GM18499 (cell line): ENCODE measurements at regions not wholly inside any gene's neighbourhood (a gene's known extent, or its start where the extent isn't known, plus 50 kb on each side); places are given as distances from the start of the nearest gene placed in this dataset.
"Not testable (repeated sequence)": the region's sequence is repeated elsewhere in the genome, so short reads cannot be mapped to it uniquely, and the experiment has no call there.

Experiments
- ATAC-seq: cut with Tn5 transposase; IDR thresholded peaks from one replicate; pipeline ENCODE4 v1.9.1; 2021; ENCODE audit warnings: moderate number of reproducible peaks; ENCODE audit not compliant: insufficient read depth, unreplicated experiment

- no peak for ATAC-seq
Measured at GRCh38 chr4:33914386-33914785, 2329.9 kb downstream of the ARAP2 start.

DNA sequence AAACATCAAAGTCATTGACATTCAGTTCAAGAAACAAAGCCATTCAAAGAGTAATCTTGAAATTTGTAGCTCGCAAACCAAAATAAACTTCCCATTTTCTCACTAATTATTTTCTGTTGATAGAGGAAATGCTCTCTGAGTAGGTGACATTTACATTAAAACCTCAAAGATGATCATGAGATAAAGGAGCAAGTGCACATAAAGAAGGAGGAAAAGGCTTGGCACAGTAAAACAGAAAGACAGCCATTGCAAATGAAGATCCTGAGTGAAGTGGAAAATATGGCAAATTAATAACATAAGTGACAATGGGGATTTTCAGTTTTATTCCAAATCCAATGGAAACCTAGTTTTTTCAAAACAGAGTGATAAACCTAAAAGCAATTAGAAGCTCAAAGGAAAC is 2320.8 kb downstream of the ARAP2 start:
- ATAC-seq, result no peak

- no peak for ATAC-seq
Measured at GRCh38 chr4:33924239-33924638, 2320.1 kb downstream of the ARAP2 start.

GRCh38 chr4:33924811-33925210 is 2319.5 kb downstream of the ARAP2 start:
- ATAC-seq, result no peak

DNA sequence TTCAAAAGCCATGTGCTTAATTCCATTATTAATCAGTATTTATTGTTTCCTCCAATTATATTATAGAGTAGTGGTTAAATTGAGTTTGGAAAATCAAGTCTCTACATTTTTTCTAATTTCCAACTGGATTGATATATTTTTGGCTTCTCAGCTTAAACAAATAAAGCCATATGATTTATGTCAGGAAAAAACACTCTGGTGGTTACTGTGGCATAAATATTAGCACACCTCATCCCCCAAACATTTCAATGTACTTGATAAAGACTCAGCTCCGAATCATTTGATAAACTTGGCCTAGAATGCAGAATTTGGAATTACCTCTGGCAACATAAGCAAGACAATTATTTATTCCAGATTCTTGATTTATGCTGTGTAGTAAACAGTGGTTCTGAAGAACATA is 2313.8 kb downstream of the ARAP2 start:
- ATAC-seq, result no peak

DNA sequence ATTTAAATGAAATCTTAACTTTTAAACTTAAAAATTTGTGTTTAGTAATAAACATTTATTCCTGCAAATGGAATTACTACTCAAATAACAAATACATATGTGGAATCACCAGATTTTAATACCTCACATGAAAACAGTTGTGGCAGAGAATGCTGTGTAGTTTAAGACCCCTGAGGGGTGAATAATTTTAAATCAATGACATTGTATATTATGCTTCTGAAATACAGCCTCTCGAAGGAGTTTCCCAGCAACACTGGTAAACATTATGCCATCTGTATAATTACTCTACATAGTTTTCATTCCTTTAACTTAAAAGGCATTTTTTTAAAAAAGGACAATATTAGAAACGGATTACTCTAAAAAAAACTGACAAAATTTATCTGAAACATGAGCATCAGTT is 2313.3 kb downstream of the ARAP2 start:
- ATAC-seq, result no peak

DNA sequence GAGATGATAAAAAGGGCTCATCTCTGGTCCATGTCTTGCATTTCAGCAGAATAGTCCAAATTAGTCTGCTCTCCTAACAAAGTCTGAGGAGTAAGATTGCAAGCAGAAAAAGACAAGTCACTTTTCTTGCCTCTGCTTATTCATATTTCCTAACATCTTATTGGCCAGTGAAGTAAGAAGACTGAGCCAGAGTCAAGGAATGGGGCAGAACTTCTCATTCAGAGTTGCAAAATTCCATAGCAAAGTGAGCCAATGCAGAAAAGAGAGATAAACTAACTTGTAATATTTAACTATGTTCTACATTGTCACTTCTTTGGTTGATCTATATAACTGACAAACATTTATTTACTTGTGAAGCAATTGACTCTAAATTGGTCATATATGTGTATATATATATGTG is 2304.0 kb downstream of the ARAP2 start:
- ATAC-seq, result no peak

DNA sequence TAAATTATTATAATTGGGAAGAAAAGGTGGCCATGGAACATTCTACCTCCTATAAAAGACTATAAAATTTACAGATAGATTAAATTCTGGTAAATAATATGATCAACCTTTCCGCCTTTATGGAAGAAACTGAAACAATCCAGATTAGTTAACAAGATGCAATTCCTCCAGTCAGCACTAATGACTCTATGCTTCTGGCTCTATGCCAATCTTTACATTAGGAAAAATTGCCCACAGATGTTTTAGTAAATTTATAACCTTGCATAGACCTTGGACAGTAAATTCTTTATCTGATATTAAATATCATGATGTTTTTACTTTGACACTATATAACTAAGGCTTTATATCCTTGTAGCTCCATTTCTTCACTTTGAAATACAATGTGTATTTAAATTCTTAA is 2302.5 kb downstream of the ARAP2 start:
- no peak for ATAC-seq

DNA sequence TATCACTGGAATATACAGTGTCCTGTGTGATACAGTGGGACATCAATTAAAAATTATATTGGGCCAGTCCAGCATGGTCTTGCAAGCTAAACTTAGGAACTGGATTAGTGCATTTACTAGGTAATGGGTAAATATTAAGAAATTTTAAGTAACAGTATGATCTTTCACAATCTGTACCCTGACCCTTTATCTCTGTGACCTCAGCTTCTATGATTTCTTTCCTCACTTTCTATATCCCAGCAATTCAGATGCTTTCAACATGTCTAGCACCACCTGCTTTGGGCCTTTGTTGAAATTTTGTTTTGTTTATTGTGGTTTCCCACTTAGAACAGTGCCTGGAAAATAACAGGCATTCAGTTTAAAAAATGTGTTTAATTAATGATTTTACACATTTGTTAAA is 2295.4 kb downstream of the ARAP2 start:
- no peak for ATAC-seq

GRCh38 chr4:33953848-33954247 is 2290.5 kb downstream of the ARAP2 start:
- ATAC-seq, result not testable (repeated sequence)

DNA sequence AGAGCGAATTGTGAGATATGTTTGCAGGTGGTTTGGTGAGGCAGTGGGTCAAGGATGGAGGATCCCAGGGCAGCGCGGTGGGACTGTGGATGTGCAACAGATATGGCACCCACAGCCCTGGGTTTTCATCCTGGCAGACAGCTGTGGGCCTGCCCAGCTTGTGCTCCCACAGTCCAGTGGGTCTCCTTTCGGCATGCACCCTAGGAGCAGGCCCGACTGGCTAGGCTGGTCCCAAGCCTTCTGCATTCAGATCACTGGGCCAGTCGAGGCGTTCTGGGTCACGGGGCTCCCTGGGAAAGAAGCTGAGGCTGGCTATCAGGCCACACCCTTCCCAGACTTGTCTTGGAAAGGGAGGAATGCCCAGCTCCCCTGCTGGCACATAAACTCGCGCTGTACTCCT is 2289.6 kb downstream of the ARAP2 start:
- ATAC-seq, result no peak

DNA sequence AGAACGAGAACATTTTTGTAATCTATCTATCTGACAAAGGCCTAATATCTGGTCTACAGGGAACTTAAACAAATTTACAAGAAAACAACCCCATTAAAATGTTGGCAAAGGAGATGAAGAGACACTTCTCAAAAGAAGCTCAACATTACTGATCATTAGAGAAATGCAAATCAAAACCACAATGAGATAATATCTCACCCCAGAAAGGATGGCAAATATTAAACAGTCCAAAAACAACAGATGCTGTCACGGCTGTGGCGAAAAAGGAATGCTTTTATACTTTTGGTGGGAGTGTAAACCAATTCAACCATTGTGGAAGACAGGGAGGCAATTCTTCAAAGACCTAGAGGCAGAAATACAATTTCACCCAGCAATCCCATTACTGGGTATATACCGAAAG is 2284.8 kb downstream of the ARAP2 start:
- ATAC-seq, result no peak

GRCh38 chr4:33961761-33962160 is 2282.6 kb downstream of the ARAP2 start:
- ATAC-seq, result no peak

DNA sequence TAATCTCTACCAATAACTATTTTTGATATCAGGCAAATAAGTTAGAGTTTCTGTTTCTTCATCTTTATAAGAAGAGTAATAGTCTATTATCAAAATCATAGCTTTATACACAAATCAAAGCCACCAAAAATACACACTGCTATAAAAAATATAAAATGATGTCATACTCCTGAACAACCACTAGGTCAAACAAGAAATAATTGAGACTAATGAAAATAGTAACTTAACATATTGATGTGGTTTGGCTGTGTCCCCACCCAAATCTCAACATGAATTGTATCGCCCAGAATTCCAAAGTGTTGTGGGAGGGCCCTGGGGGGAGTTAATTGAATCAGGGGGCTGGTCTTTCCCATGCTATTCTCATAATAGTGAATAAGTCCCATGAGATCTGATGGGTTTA is 2277.5 kb downstream of the ARAP2 start:
- ATAC-seq, result no peak

GRCh38 chr4:33974270-33974669 is 2270.0 kb downstream of the ARAP2 start:
- ATAC-seq, result no peak

- no peak for ATAC-seq
Measured at GRCh38 chr4:33975995-33976394, 2268.3 kb downstream of the ARAP2 start.

DNA sequence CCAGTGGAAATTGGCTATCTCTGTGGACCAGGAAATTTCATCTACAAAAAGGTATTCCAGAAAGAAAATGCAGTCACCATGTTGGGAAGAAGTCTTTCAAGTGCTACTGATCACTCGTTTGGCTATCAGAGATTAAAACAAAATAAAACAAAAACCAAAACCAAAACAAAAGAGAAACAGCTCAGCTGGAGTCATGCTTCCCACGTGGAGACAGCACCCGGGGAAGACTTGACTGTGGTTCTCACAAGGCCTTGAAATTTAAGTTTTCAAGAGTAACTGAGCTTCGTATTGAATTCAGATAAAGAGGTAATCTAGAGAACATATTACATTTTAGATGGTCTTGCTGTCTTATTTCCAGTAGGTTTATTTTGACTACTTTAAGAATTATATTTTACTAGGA is 2264.5 kb downstream of the ARAP2 start:
- ATAC-seq, result not testable (repeated sequence)

DNA sequence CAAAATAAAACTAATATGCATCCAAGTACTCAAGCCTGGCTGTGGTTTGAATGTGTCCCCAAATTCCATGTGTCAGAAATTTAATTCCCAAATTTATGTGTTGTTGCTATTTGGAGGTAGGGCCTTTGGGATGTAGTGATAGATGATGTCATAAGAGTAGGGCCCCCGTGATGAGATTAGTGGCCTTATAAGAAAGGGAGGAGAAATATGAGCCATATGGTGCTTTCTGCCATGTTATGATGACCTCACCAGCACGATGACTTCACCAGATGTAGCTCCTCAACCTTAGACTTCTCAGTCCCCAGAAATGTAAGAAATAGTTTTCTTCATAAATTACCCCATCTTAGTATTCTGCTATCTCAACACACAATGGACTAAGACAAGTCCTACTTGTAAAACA is 2264.0 kb downstream of the ARAP2 start:
- ATAC-seq, result no peak

GRCh38 chr4:33989820-33990443 is 2254.4 kb downstream of the ARAP2 start:
- ATAC-seq, result no peak

GRCh38 chr4:33996075-33996718 is 2248.1 kb downstream of the ARAP2 start:
- ATAC-seq, result no peak

GRCh38 chr4:33998291-33998690 is 2246.0 kb downstream of the ARAP2 start:
- ATAC-seq, result no peak

- ATAC-seq, result no peak
Measured at GRCh38 chr4:34000356-34000755, 2244.0 kb downstream of the ARAP2 start.
